ENCODE measurements at regions not wholly inside any gene's neighbourhood (a gene's known extent, or its start where the extent isn't known, plus 50 kb on each side); places are given as distances from the start of the nearest gene placed in this dataset.

DNA sequence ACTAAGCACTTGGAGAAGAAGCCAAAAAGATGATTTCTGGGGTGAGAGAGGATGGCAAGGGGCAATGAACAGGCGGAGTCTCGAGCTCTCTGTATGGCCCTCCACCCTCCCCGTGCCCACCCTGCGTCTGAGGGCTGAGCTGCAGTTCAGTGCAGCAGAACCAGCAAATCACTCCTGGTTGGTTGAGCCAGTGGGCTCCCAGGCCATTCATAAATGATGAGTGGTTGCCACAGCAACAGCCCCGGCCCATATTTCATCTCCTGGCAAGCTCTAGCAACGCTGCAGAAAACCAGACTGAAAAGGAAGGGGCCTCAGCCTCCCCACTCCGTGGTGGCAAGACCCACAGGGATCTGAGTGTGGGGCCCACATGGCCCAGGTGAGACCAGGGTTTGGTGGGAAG is 93.8 kb upstream of the PPP1R26 start:
- no peak for TF ChIP-seq CTCF (IDR thresholded peaks at IDR 0.05)
- H3K36me3 ChIP-seq, result no peaks in the 10 kb centered on the region
- no peaks in the 10 kb centered on the region for H3K4me1 ChIP-seq
- no peak for ATAC-seq
- no peaks in the 10 kb centered on the region for H3K9me3 ChIP-seq
- H3K4me3 ChIP-seq, result no peak overlapping the region
- H3K27me3 ChIP-seq, result peaks cover 0 to 29% (median 3%) of the 10 kb centered on the region in 7 donors
- intact Hi-C loops (cut with DNase I), result no loop called here
- no peak overlapping the region for H3K27ac ChIP-seq
- DNase-seq, result no peak
- 75 to 80% methylated on average over 7 of the region's 7 CpGs for WGBS, 2 donors

DNA sequence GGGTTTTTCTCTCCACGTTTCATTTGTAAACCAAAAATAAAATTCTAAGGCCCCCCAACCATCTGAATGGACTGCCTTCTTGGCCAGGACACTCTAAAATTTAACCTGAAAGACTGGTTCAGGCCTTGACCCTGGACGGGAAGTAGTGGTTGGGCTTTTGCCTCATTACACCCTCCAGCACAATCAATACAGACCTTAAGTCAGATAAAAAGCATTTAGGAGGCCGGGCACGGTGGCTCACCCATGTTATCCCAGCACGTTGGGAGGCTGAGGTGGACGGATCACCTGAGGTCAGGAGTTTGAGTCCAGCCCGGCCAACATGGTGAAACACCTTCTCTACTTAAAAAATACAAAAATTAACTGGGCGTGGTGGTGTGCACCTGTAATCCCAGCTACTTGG is 91.6 kb upstream of the PPP1R26 start:
- no peak for ATAC-seq
- WGBS, 2 donors, result 70 to 74% methylated on average over 8 of the region's 8 CpGs
- intact Hi-C loops (cut with DNase I), result no loop called here
- no peak for DNase-seq
- no peaks in the 10 kb centered on the region for H3K9me3 ChIP-seq
- H3K36me3 ChIP-seq, result no peaks in the 10 kb centered on the region
- H3K27me3 ChIP-seq, result peaks cover 0 to 34% (median 6%) of the 10 kb centered on the region in 7 donors
- no peaks in the 10 kb centered on the region for H3K4me1 ChIP-seq
- H3K4me3 ChIP-seq, result no peak overlapping the region
- H3K27ac ChIP-seq, result no peak overlapping the region
- TF ChIP-seq CTCF (IDR thresholded peaks at IDR 0.05), result no peak

DNA sequence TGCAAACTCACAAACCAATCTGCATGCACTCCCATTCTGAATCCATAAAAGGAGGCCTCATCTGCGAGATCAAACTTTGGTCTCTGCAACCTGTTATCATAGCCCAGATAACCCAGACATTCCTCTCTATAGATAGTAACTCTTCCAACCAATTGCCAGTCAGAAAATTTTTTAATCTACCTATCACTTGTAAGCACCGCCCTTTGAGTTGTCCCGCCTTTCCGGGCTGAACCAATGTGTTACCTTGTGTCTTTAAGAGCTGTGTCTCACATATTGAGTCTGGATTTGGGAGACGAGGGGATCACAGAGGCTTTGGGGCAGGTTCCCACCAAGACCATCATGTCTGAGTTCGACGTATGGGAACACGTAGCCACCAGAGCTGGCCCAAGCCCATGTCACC is 91.1 kb upstream of the PPP1R26 start:
- 70 to 73% methylated on average over 8 of the region's 8 CpGs for WGBS, 2 donors
- intact Hi-C loops (cut with DNase I), result no loop called here
- DNase-seq (no peak), ATAC-seq (no peak)
- TF ChIP-seq CTCF (IDR thresholded peaks at IDR 0.05), result no peak
- Histone ChIP-seq H3K4me1 (no peaks in the 10 kb centered on the region), H3K4me3 (no peak overlapping the region), H3K27ac (no peak overlapping the region), H3K9me3 (no peaks in the 10 kb centered on the region), H3K27me3 (peaks cover 0 to 36% (median 6%) of the 10 kb centered on the region in 7 donors), H3K36me3 (no peaks in the 10 kb centered on the region)

GRCh38 chr9:135391759-135392158 is 87.8 kb upstream of the PPP1R26 start:
- Histone ChIP-seq H3K36me3 (no peaks in the 10 kb centered on the region), H3K27me3 (peaks cover 0 to 25% (median 6%) of the 10 kb centered on the region in 7 donors), H3K27ac (no peak overlapping the region), H3K4me1 (no peaks in the 10 kb centered on the region), H3K9me3 (peaks cover 0 to 12% (median 7%) of the 10 kb centered on the region in 11 donors), H3K4me3 (no peak overlapping the region)
- ATAC-seq (no peak), DNase-seq (no peak)
- intact Hi-C loops (cut with DNase I), result no loop called here
- 82 to 84% methylated on average over 12 of the region's 12 CpGs for WGBS, 2 donors
- no peak for TF ChIP-seq CTCF (IDR thresholded peaks at IDR 0.05)

All from heart right ventricle (tissue), 16 donors.